ENCODE measurements at regions not wholly inside any gene's neighbourhood (a gene's known extent, or its start where the extent isn't known, plus 50 kb on each side); places are given as distances from the start of the nearest gene placed in this dataset.

DNA sequence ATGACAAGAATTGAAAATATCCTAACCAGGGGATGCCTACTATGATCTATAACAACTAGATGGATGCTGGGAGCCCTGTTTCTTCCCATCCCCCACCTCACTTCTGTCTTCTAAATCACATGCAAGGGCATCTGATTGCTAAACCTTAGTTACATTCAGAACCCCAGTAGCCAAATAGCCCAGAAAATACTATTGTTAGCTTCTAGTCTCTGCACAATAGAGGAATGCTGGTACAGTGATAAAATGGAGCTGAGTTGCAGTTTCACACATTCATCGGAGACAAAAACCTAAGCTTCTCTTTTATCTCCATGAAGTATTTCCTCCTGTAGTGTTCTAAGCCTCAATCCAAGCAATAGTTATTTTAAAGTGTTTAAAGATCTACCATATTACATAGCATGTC, 942.9 kb downstream of the RPS29 start:
- no peak for TF ChIP-seq EZH2 (IDR thresholded peaks at IDR 0.05; ENCODE audit: low read length)
- TF ChIP-seq, protein P1, sequence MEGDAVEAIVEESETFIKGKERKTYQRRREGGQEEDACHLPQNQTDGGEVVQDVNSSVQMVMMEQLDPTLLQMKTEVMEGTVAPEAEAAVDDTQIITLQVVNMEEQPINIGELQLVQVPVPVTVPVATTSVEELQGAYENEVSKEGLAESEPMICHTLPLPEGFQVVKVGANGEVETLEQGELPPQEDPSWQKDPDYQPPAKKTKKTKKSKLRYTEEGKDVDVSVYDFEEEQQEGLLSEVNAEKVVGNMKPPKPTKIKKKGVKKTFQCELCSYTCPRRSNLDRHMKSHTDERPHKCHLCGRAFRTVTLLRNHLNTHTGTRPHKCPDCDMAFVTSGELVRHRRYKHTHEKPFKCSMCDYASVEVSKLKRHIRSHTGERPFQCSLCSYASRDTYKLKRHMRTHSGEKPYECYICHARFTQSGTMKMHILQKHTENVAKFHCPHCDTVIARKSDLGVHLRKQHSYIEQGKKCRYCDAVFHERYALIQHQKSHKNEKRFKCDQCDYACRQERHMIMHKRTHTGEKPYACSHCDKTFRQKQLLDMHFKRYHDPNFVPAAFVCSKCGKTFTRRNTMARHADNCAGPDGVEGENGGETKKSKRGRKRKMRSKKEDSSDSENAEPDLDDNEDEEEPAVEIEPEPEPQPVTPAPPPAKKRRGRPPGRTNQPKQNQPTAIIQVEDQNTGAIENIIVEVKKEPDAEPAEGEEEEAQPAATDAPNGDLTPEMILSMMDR (optimal IDR thresholded peaks at IDR 0.05 in 1 of 3, IDR thresholded peaks at IDR 0.05 in 1 of 3, conservative IDR thresholded peaks at IDR 0.05 in 1 of 3; ENCODE audit: extremely low read depth in 1 of 3, insufficient read depth in 2 of 3, low read length in 3 of 3): no peak
- no peak for DNase-seq (ENCODE audit: low read depth, low spot score)
- H3K9ac ChIP-seq (ENCODE audit: control insufficient read depth, extremely low read depth, insufficient read depth, low read length): no peak overlapping the region
- no peaks in the 10 kb centered on the region for H3K36me3 ChIP-seq (ENCODE audit: control insufficient read depth in 2 of 2, extremely low read depth in 1 of 2, insufficient read depth in 2 of 2, low read length in 2 of 2)
- dilution Hi-C loops (cut with MboI; ENCODE audit: extremely low pct_ligation_motif_present, low sequenced_read_pairs): no loop called here
- no peaks in the 10 kb centered on the region for H3K27me3 ChIP-seq (ENCODE audit: control insufficient read depth, extremely low read depth, insufficient read depth, low read length)
- no peak for FAIRE-seq
- no peaks in the 10 kb centered on the region for H3K9me3 ChIP-seq (ENCODE audit: control insufficient read depth, low read depth, low read length)
- no peak overlapping the region for H3K27ac ChIP-seq (ENCODE audit: control insufficient read depth, insufficient read depth, low read length)
- no peaks in the 10 kb centered on the region for H3K79me2 ChIP-seq (ENCODE audit: control insufficient read depth, insufficient read depth, low read length)
- H4K20me1 ChIP-seq (ENCODE audit: control insufficient read depth, extremely low read depth, insufficient read depth, low read length): no peaks in the 10 kb centered on the region
- H2AFZ ChIP-seq (ENCODE audit: control insufficient read depth, low read length): no peak overlapping the region
- H3K9me1 ChIP-seq (ENCODE audit: control insufficient read depth, extremely low read depth, insufficient read depth, low read length): no peaks in the 10 kb centered on the region
- H3K4me1 ChIP-seq (ENCODE audit: control insufficient read depth, extremely low read depth, insufficient read depth, low read length): no peaks in the 10 kb centered on the region
- H3K4me3 ChIP-seq (ENCODE audit: control insufficient read depth in 2 of 3, extremely low read depth in 1 of 3, insufficient read depth in 2 of 3, low read depth in 1 of 3, low read length in 3 of 3): no peak overlapping the region
- no peak overlapping the region for H3K4me2 ChIP-seq (ENCODE audit: control insufficient read depth, extremely low read depth, insufficient read depth, low read depth, low read length)

DNA sequence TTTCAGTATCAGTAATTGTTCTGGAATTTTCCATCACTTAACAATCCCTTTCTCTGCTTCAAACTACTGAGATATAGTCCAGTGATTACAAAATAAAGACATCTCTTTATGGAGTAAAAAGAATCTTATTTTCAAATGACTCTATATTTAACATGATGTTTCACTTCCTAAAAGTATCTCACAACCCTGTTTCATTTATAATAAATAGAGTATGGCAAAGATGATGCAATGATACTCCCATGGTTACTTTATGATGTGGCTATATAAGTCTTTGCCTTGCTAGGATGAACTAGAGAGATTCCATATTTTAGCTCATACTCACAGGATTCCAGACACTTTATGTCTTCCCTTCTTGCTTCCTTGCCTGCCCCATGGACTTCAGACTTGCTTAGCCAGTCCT, 953.5 kb upstream of the MDGA2 start:
- no peak for FAIRE-seq
- TF ChIP-seq EZH2 (IDR thresholded peaks at IDR 0.05; ENCODE audit: low read length): no peak
- TF ChIP-seq, protein P1 (optimal IDR thresholded peaks at IDR 0.05 in 1 of 3, IDR thresholded peaks at IDR 0.05 in 1 of 3, conservative IDR thresholded peaks at IDR 0.05 in 1 of 3; ENCODE audit: extremely low read depth in 1 of 3, insufficient read depth in 2 of 3, low read length in 3 of 3): no peak
- Histone ChIP-seq H2AFZ (ENCODE audit: control insufficient read depth, low read length) (no peak overlapping the region), H3K27me3 (ENCODE audit: control insufficient read depth, extremely low read depth, insufficient read depth, low read length) (no peaks in the 10 kb centered on the region), H3K9me3 (ENCODE audit: control insufficient read depth, low read depth, low read length) (no peaks in the 10 kb centered on the region), H4K20me1 (ENCODE audit: control insufficient read depth, extremely low read depth, insufficient read depth, low read length) (no peaks in the 10 kb centered on the region), H3K4me3 (ENCODE audit: control insufficient read depth in 2 of 3, extremely low read depth in 1 of 3, insufficient read depth in 2 of 3, low read depth in 1 of 3, low read length in 3 of 3) (no peak overlapping the region), H3K9me1 (ENCODE audit: control insufficient read depth, extremely low read depth, insufficient read depth, low read length) (no peaks in the 10 kb centered on the region), H3K4me1 (ENCODE audit: control insufficient read depth, extremely low read depth, insufficient read depth, low read length) (no peaks in the 10 kb centered on the region), H3K79me2 (ENCODE audit: control insufficient read depth, insufficient read depth, low read length) (no peaks in the 10 kb centered on the region), H3K27ac (ENCODE audit: control insufficient read depth, insufficient read depth, low read length) (no peak overlapping the region), H3K36me3 (ENCODE audit: control insufficient read depth in 2 of 2, extremely low read depth in 1 of 2, insufficient read depth in 2 of 2, low read length in 2 of 2) (no peaks in the 10 kb centered on the region), H3K9ac (ENCODE audit: control insufficient read depth, extremely low read depth, insufficient read depth, low read length) (no peak overlapping the region), H3K4me2 (ENCODE audit: control insufficient read depth, extremely low read depth, insufficient read depth, low read depth, low read length) (no peak overlapping the region)
- dilution Hi-C loops (cut with MboI; ENCODE audit: extremely low pct_ligation_motif_present, low sequenced_read_pairs): no loop called here
- no peak for DNase-seq (ENCODE audit: low read depth, low spot score)
